HG03457 (cell line): ENCODE measurements at regions not wholly inside any gene's neighbourhood (a gene's known extent, or its start where the extent isn't known, plus 50 kb on each side); places are given as distances from the start of the nearest gene placed in this dataset.

Experiments used
- ATAC-seq: cut with Tn5 transposase; IDR thresholded peaks from one replicate; pipeline ENCODE4 v1.9.1; 2021; ENCODE audit warnings: moderate number of reproducible peaks; ENCODE audit not compliant: unreplicated experiment

GRCh38 chr20:39800111-39800510 lies 838.0 kb downstream of the DHX35 start:
- ATAC-seq = no peak

- ATAC-seq = no peak
Measured at GRCh38 chr20:39799366-39799965, 837.3 kb downstream of the DHX35 start.

GRCh38 chr20:39795401-39796272 lies 833.5 kb downstream of the DHX35 start:
- no peak for ATAC-seq

- no peak for ATAC-seq
Measured at GRCh38 chr20:39792334-39792733, 830.2 kb downstream of the DHX35 start.

DNA sequence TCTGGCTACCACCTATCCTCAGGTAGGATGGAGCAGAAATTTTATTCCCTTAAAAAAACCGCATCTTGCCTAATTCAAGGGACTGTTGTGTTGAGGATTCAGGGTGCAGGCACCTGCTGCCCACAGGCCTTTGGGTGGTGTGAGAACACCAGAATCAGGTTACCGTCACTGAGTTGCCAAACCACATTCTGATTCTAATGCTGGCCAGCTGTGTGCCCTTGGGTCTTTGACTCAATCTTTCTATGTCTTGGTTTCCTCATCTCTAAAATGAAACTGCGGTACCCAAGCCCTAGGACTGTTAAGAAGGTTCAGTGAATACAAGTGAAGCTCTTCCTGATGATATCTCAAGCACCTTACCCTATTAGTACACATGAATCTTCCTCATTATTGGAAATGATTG lies 827.3 kb downstream of the DHX35 start:
- ATAC-seq = no peak

- ATAC-seq = no peak
Measured at GRCh38 chr20:39785252-39785917, 823.2 kb downstream of the DHX35 start.

GRCh38 chr20:39784693-39785092 lies 822.5 kb downstream of the DHX35 start:
- ATAC-seq = no peak

GRCh38 chr20:39778847-39779604 lies 816.9 kb downstream of the DHX35 start:
- no peak for ATAC-seq

- ATAC-seq = no peak
Measured at GRCh38 chr20:39778431-39778830, 816.3 kb downstream of the DHX35 start.

GRCh38 chr20:39777610-39778009 lies 815.5 kb downstream of the DHX35 start:
- no peak for ATAC-seq

DNA sequence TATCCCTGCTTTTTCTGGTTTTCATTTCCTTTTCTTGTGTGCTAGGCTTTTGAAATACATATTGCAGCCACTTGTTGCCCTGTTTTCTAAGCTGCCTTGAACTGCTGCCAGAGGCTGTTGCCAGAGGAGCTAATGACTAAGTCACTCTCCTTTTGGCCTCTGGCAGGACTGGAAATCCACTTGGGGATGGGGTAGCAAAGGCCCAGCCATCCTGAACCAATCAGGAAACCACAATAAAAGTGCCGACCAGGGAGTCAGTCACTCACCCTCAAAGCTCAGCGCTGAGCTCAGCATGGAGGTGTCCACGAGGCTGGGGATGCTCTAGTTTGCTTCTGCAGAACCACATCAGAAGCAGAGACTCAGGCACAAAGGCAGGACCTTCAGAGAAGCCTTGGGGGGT lies 813.0 kb downstream of the DHX35 start:
- ATAC-seq = no peak

DNA sequence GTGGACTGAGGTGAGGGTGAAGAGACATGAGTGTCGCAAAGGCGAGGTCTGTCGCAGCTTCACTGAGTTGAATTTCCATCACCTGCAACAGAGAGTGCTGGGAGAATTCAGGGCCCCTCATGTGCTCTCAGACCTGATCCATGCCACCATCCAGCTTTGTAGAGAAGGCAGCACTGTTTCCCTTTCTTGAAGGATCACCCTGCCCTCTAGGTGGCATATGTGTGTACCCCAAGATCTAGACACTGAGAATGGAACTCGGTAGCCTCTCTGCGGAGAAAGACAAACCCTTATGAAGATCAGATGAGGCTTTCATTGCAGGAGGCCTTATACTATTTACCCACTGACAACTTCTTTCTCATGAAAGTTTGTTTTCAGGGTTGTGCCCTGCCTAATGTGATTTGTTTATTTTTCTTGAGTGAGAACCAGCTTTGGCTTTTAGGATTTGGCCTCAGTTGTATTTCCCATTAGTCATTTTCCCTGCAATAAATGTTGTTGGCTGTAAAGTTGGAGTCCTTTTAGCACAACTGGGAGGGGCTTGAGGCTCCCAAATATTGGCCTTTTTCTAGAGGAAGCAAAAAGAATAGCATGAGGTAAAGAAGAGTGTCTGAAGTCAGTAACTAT lies 811.3 kb downstream of the DHX35 start:
- ATAC-seq = no peak

- ATAC-seq = no peak
Measured at GRCh38 chr20:39767352-39767751, 805.2 kb downstream of the DHX35 start.

DNA sequence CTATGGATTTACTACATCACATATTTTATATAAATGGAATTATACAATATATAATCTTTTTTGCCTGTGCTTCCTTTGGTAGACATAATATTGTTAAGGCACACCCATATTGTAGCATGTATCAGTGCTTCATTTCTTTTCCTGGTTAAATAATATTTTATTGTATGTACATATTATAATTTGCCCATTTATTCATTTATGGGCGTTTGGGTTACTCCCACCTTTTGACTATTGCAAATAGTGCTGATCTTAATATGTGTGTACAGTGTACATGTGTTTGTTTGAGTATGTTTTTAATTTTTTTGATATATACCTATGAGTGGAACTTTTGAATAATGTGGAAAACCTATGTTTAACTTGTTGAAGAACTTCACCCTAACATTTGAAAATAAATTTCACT lies 804.2 kb downstream of the DHX35 start:
- no peak for ATAC-seq

DNA sequence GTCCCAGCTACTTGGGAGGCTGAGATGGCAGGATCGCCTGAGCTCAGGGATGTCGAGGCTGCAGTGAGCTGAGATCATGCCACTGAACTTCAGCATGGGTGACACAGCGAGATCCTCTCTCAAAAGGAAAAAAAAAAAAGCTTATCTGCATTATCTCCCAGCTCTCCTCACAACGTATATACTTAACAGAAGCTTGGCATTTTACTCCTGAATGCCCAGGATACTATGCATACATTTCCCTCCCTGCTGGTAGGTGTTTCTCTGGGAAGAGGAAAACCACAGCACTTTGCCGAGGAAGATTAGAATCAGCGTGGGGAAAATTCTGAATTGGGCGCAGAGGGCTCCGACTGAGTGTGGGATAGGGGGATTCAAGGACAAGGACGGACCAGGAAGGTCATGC lies 800.6 kb downstream of the DHX35 start:
- ATAC-seq = no peak

- no peak for ATAC-seq
Measured at GRCh38 chr20:39758876-39759275, 796.7 kb downstream of the DHX35 start.

GRCh38 chr20:39756828-39757227 lies 794.7 kb downstream of the DHX35 start:
- no peak for ATAC-seq

GRCh38 chr20:39756369-39756768 lies 794.2 kb downstream of the DHX35 start:
- no peak for ATAC-seq

- no peak for ATAC-seq
Measured at GRCh38 chr20:39752262-39752876, 790.2 kb downstream of the DHX35 start.

DNA sequence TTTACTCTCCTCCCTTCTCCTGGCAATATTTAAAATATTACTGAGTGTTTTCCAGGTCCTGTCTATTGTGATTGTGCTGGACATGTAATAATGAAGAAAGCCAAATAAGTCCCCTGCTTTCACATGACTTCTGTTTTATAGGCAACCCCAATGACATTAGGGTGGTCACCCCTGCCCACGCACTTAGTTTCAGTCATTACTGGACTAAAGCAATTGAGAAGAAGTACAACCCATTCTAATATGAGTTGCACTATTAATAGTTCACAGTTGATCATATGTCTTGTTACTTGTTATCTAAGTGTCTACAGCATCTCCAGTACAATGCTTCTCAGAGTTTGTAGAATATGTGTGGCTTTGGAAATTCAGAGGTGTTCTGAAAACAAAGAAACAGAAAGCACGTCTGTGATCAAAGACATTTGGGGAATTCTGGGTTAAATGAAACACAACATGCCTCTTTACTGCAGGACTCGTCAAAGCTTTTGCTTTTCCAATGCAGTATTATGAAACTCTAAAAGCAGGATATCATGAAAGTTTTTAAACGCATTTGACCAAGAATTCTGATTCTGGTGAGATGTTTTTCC lies 789.5 kb downstream of the DHX35 start:
- ATAC-seq = no peak
